Skin epidermis (tissue), 12 donors: ENCODE measurements at regions not wholly inside any gene's neighbourhood (a gene's known extent, or its start where the extent isn't known, plus 50 kb on each side); places are given as distances from the start of the nearest gene placed in this dataset.
"Not testable (repeated sequence)": the region's sequence is repeated elsewhere in the genome, so short reads cannot be mapped to it uniquely, and the experiment has no call there.

ENCODE experiments used
- H3K27ac ChIP-seq, 21 experiments: fragments of 200-600 bp; sonication (generic) in 11 of 21; one replicate each; pipeline ENCODE4 v1.5.0; 2020; ENCODE audit warnings: mild to moderate bottlenecking in 3 of 21, inconsistent platforms in 2 of 21, moderate library complexity in 2 of 21
- H3K4me3 ChIP-seq, 7 experiments: fragments of 200-600 bp; sonication (generic) in 2 of 7; one replicate each; pipeline ENCODE4 v1.5.0; 2020; ENCODE audit warnings: inconsistent platforms in 2 of 7, mild to moderate bottlenecking in 2 of 7, moderate library complexity in 1 of 7

- Histone ChIP-seq H3K27ac (peak overlapping the region in 15 of 21 experiments; percentile 14 to 72 (median 34)), H3K4me3 (no peak overlapping the region)
Measured at GRCh38 chr11:130652671-130653335, 204.4 kb downstream of the ADAMTS15 start.

- Histone ChIP-seq H3K27ac (peak overlapping the region in 13 of 21 experiments; percentile 15 to 72 (median 57)), H3K4me3 (no peak overlapping the region)
Measured at GRCh38 chr11:130653838-130654636, 205.6 kb downstream of the ADAMTS15 start.

GRCh38 chr11:130655300-130655699, 206.9 kb downstream of the ADAMTS15 start:
- H3K27ac ChIP-seq, result no peak overlapping the region
- no peak overlapping the region for H3K4me3 ChIP-seq

- Histone ChIP-seq H3K4me3 (no peak overlapping the region), H3K27ac (no peak overlapping the region)
Measured at GRCh38 chr11:130666781-130667251, 218.4 kb downstream of the ADAMTS15 start.

GRCh38 chr11:130668751-130669150, 220.3 kb downstream of the ADAMTS15 start:
- no peak overlapping the region for H3K27ac ChIP-seq
- H3K4me3 ChIP-seq, result no peak overlapping the region

- no peak overlapping the region for H3K27ac ChIP-seq
- no peak overlapping the region for H3K4me3 ChIP-seq
Measured at GRCh38 chr11:130670200-130670599, 221.8 kb downstream of the ADAMTS15 start.

- H3K4me3 ChIP-seq, result no peak overlapping the region
- H3K27ac ChIP-seq, result peak overlapping the region in 1 of 21 experiments; percentile 51
Measured at GRCh38 chr11:130671801-130672700, 223.6 kb downstream of the ADAMTS15 start.

- Histone ChIP-seq H3K4me3 (no peak overlapping the region), H3K27ac (peak overlapping the region in 2 of 21 experiments; percentile 49 to 51)
Measured at GRCh38 chr11:130672911-130673310, 224.5 kb downstream of the ADAMTS15 start.

- Histone ChIP-seq H3K27ac (no peak overlapping the region), H3K4me3 (no peak overlapping the region)
Measured at GRCh38 chr11:130673698-130674097, 225.3 kb downstream of the ADAMTS15 start.

GRCh38 chr11:130674686-130675308, 226.4 kb downstream of the ADAMTS15 start:
- Histone ChIP-seq H3K4me3 (no peak overlapping the region), H3K27ac (peak overlapping the region in 3 of 21 experiments; percentile 53 to 61 (median 59))

- Histone ChIP-seq H3K4me3 (no peak overlapping the region), H3K27ac (peak overlapping the region in 4 of 21 experiments; percentile 28 to 61 (median 56))
Measured at GRCh38 chr11:130675371-130675821, 227.0 kb downstream of the ADAMTS15 start.

GRCh38 chr11:130675917-130676316, 227.5 kb downstream of the ADAMTS15 start:
- Histone ChIP-seq H3K27ac (peak overlapping the region in 4 of 21 experiments; percentile 28 to 61 (median 56)), H3K4me3 (no peak overlapping the region)

GRCh38 chr11:130677486-130678153, 229.2 kb downstream of the ADAMTS15 start:
- no peak overlapping the region for H3K4me3 ChIP-seq
- H3K27ac ChIP-seq, result no peak overlapping the region

GRCh38 chr11:130679247-130679646, 230.8 kb downstream of the ADAMTS15 start:
- Histone ChIP-seq H3K4me3 (no peak overlapping the region), H3K27ac (no peak overlapping the region)

GRCh38 chr11:130682471-130682870, 233.8 kb downstream of the SNX19 start:
- not testable (repeated sequence) for H3K4me3 ChIP-seq, H3K27ac ChIP-seq

GRCh38 chr11:130689222-130689908, 226.9 kb downstream of the SNX19 start:
- Histone ChIP-seq H3K27ac (no peak overlapping the region), H3K4me3 (no peak overlapping the region)

GRCh38 chr11:130691581-130691980, 224.7 kb downstream of the SNX19 start:
- no peak overlapping the region for H3K4me3 ChIP-seq
- H3K27ac ChIP-seq, result no peak overlapping the region

GRCh38 chr11:130692220-130692619, 224.1 kb downstream of the SNX19 start:
- no peak overlapping the region for H3K4me3 ChIP-seq
- H3K27ac ChIP-seq, result no peak overlapping the region
